GM18870 (cell line): ENCODE measurements at regions not wholly inside any gene's neighbourhood (a gene's known extent, or its start where the extent isn't known, plus 50 kb on each side); places are given as distances from the start of the nearest gene placed in this dataset.

Experiments used
- ATAC-seq: cut with Tn5 transposase; IDR thresholded peaks from one replicate; pipeline ENCODE4 v1.9.1; 2021; ENCODE audit warnings: moderate library complexity; ENCODE audit not compliant: unreplicated experiment

DNA sequence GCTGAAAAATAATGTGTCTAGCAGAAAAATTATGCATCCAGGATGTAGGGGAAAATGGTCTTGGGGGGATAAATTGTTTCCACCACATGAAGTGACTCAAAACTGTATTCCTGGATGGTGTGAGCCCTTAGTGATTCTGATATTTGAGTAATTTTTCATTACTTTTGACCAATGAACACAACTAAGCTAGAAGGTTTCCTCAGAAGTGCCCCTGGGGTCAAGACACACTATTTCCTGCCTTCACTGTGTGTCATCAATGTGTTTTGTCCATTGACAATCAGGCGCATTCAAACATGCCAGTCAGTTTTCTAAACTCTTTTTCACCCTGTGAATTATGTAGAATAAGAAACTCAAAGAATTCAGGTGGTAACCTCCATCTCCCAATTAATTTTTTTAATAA is 130.5 kb upstream of the REG3G start:
- ATAC-seq: no peak

DNA sequence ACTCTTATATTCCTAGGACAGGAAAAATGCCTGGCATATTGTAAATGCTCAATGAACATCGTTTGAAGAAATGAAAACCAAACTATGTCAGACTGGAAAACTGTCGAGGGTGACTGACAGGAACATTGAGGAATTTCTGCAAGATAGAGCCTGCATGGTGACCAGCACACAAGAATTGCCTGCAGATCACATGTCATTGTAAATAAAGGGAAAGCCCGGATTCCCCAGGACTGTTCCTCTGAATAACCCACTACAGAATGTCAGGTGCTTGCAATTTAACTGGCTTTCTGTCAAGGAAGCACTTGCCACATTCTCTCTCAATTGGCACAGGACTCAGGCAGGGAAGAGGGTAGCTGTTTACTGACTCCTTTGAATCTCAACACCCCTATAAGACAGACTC is 129.0 kb upstream of the REG3G start:
- no peak for ATAC-seq

DNA sequence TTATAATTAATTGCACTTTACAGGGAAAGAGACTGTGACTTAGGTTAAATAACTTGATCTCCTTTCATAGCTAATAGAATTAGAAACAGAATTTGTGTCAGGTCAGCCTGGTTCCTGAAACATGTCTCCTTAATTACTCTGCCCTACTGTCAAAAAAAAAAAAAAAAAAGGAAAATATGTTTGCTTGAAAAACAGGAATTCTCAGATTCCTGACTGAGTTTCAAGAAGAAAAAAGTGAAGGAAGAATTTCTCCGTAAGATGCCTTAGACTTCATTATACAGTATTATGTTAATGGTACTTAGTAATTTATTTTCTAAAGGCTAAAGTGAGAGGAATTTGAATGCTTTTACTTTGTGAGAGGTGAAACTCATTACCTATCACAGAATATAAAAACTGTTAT is 118.4 kb upstream of the REG3G start:
- ATAC-seq: no peak

DNA sequence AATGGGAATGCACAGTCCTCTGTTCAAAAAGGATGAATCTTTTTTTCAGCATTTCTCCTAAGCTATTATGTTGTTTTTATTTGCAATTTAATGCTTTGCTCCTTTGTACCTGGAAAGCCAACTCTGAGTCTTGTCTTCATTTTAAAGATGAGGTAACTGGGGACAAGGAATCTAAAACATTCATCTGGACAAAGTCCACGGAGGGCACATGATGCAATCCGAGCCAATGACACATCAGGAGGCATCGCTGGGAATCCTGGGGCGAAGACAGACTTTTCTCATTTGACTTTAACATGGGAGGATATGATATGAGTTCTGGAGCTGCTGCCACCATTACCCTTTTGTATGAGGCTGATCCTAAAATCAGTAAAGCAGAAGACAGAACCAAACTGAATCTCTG is 116.5 kb upstream of the REG3G start:
- no peak for ATAC-seq

DNA sequence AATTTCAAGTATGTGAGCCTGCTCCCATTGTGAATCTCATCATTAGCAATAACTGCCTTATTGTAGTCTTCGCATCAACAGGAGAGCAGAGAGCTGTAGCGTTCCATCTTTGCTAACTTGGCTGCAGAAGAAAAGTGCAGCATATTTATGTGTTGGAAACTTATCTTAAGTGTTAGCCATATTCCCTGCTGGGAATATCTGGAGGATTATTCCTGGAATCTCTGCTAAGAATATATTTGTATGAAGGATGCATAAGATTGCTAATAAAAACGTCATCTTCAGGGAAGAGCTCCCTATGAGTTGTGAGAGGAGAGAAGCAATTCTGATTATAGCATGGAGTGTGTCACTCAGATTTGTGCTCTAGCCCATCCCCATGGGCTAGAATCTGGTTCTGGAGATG is 115.1 kb upstream of the REG3G start:
- ATAC-seq: no peak

DNA sequence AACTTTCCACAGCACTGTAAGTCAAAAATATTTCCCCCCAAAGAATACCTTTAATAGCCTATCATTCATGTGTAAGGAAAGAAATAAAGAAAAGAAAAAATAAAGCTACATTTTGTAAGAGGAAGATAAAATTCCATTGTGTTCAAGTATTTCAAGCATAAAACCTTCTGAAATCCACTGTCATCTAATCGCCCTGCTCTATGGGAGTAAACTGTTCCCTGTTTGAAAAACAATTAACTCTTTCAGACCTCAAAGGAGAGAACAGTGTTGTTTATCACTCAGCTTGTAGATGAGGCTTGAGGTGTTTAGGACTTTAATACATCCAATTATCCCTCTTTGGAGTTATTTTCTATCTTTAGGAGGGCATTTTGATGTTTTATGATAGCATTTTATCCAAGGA is 112.2 kb upstream of the REG3G start:
- no peak for ATAC-seq

DNA sequence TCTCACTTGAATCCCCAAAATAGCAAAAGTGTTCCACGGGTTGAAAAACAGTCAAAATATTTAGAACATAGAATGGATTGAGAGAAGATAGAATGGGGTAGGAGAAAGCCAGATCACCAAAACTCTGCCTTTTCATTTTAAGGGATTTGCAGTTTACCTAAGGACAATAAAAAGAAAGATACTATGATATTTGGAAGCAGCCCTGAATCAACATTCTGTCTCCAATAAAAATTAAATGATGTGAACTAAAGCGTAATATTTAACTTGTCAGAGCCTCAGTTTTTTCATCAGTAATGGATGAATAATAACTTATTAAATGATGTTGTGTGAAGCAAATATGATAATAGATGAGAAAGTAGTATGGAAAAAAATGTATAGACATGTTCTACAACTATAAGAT is 100.2 kb upstream of the REG3G start:
- no peak for ATAC-seq

DNA sequence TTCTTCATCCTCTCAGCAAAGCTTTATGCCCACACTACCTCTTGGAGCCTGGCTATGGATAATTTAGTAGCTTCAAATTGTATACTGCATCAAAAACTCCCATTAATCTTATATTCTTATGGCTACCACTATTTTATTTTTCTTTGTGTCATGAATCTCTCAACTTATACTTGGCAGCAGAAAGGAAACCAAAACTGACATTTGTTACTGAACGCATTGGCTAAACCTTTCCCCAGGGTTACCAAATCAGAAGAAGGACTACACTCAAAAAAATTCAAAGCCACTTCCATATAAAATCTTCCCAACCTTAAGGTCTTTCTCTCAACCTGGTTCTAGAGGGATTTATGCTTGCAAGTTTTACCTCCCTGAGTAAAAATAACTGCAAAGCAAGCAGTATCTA is 97.0 kb upstream of the REG3G start:
- peak; percentile 64 for ATAC-seq

DNA sequence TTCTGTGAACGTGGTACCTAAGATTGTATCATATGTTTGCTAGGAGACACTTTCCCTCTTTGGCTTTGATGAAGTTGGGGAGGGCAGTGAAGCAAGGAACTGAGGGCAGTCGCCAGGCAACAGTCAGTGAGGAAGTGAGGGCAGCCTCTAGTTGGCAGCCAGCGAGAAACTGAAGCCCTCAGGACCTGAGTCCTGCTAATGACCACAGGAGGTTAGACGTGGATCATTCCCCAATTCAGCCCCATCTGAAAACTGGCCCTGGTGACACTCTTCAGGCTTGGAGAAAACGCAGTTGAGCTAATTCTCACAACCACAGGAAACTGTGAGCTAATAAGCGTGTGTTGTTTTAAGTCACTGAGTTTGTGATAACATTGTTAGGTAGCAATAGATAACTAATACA is 84.5 kb upstream of the REG3G start:
- no peak for ATAC-seq

DNA sequence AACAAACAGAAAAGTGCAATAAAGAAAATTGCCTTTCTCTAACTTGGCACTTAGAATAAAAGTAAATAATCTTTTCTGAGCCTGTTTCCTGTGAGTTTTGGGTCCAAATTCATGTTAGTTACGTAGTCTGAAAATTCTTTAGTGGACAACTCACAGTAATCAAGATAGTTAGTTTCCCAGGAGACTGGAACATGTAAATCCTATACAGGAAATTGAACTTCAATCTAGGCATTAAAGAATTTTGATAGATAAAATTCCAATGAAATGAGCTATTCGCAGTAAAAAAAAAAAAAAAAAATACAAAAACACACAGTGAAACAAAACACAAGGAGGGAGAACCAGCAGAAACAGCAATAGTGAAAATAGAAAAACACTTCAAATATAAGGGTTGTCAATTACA is 83.8 kb upstream of the REG3G start:
- no peak for ATAC-seq

DNA sequence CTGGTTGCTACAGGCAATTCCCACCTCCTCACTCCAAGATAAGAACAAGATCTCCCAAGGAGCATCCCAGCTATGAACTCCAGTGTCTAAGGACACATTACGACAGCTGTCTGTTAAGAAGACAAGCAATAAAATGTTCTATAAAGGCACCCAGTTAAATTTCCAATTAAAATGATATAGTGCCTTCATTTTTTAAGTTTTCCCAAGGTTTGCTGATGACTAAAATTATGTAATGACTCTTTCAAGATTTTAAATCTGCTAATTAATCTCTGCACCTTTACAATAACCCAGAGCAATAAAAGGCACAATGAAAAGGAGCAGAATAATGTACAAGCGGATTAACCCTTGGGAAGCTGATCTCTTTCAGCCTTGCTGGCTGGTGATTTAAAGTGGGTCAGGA is 61.6 kb upstream of the REG3G start:
- no peak for ATAC-seq

DNA sequence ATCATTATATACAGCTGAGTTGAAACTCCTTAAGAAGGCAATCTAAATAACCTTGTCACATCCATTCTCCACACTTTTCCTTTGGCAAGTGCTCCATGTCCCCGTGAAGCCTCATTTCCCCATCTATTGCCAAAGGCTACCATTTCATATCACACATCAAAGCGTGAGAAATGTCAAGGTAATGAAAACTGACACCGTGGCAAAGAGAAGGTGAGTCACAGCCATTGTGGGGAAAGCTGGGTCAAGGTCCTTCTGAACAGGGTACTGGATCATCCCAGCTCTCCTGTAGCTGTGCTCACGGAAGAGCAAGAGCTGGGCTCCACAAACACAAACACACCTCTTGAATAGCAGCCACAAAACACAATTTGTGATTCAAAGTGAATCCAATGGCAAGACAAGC is 58.2 kb upstream of the REG3G start:
- no peak for ATAC-seq

DNA sequence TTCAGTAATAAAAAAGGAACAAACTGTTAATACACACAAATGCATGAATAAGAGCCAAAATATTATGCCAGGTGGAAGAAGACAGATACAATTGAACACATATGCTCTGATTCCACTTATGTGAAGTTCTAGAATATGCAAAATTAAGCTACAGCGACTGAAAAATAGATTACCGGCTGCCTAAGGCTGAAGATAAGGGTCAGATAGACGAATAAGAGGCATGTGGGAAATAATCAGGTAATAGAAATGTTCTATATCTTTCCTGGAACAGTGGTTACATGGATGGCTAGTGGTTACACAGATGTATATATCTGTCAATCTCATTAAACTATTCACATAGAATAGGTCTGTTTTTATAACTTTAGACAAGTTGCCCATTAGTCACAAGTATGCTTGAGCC is 51.9 kb upstream of the REG3G start:
- no peak for ATAC-seq
